ENCODE measurements at regions not wholly inside any gene's neighbourhood (a gene's known extent, or its start where the extent isn't known, plus 50 kb on each side); places are given as distances from the start of the nearest gene placed in this dataset.

DNA sequence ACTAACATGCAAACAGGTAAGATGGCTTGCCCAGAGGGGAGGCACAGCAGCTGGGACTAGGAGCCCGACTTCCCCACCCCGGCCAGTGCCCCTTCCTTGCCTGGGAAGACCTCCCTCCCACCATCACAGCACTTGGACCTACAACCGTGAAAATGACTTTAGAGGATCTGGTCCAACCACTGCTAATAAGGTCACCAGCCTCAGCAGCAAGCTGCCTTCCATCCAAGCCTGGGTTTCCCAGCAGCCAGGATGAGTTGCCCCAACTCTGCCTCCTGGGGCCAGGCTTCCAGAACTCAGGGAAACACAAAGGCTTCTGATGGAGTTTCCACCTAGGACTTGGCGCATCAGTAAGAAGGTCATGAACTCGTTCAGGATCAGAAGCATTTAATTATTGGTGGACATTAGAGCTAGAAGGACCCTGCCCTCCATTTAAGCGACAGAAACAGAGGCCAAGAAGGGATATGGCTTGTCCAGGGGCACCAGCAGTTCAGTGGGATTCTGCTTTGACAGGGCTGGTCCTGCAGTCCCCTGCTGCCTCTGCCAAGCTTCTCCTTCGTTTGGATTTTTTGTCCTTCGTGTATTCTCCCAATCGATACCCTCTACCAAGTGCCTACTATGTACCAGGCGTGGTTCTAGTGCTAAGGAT, 403.0 kb upstream of the ID2 start:
- no peak for DNase-seq (ENCODE audit: low read depth in 1 of 2, low spot score in 1 of 2)

DNA sequence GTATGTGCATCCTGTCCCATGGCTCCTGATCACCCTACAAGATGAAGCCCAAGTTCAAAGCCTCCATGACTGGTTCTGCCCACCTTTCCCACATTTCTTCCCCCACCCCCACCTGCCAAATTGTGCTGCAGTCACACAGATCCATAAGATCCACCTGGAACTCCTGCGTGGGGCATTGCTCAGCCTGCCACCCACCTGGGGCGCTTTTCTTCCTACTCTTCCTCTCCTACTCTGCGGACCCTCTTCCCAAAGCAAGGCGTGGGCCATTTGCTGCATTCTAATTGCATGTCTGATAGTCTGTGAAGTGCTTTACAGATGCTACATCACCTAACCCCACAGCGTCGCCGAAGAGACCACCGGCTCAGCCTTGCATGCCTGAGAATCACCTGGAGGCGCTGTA, 402.4 kb upstream of the ID2 start:
- no peak for DNase-seq (ENCODE audit: low read depth in 1 of 2, low spot score in 1 of 2)

DNA sequence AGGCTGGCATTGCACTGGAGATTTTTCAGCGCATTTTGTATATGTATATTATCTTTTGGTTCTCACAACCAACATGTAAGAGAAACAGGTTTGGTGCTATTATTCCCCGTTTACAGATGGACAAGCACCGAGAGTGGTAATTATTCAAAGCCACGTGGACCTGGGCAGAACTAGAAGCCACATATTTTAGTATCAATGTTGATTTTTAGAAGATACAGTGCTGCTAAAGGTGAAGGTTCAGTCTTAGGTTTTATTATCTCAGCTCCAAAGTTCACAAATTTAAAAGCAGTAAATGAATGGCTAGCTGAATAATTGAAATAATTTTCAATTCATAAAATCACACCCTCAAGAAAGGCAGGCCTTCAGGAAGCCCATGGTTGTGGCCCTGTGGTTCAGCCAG, 400.6 kb upstream of the ID2 start:
- no peak for DNase-seq (ENCODE audit: low read depth in 1 of 2, low spot score in 1 of 2)

DNA sequence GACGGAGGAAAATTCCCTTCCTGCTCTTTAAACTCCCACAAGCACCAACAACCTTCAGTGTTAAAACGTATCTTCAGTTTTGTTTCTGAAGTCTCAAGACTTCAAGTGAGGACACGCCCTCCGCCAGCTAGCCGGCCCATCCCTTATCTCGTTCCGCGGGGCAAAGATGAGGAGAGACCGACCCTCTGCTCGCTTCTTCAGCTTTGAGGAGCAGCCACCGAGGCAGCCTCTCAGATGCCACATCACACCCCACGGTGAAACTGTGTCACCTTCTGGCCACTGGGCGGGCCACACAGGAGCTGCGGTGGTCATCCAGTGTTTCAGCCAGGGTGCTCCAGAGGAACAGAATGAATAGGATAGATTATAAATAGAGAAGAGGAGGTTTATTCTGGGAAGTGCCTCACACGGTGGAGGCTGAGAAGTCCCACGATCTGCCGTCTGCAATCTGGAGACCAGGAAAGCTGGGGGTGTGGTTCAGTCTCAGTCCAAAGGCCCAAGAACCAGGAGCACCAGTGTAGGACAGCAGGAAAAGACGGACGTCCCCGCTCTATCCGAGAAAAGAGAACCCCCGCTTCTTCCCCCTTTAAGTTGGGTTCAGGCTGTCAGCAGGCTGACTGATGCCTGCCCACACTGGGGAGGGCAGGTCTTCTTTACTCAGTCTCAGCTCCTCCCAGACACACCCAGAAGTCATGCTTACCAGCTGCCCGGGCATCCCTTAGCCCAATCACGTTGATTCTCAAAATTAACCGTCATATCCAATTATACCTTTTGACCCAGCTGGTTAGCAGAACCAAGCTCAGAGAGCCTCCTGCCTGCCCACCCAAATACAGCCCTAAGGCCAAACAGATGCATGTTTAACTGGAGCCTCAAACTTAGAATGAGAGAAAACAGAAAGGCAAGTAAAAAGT, 399.7 kb upstream of the ID2 start:
- DNase-seq (ENCODE audit: low read depth in 1 of 2, low spot score in 1 of 2) = no peak

DNA sequence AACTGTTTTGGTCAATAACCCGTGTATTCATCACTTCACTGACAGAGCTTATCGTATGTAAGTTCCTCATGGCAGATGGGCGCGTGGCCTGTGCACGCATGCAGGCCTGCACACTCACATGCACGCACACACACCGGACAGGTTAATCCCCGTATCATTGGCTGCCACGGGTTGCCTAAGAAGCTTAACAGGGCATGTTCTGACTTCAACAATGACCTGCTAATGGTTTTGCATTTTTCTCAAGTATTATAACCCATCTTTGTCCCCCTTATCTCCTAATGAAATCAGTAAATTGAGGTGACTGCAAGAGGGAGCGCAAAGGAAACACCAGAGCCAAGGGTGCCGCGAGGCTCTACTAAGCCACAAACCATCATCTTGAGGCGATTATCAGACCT, 399.0 kb upstream of the ID2 start:
- no peak for DNase-seq (ENCODE audit: low read depth in 1 of 2, low spot score in 1 of 2)

DNA sequence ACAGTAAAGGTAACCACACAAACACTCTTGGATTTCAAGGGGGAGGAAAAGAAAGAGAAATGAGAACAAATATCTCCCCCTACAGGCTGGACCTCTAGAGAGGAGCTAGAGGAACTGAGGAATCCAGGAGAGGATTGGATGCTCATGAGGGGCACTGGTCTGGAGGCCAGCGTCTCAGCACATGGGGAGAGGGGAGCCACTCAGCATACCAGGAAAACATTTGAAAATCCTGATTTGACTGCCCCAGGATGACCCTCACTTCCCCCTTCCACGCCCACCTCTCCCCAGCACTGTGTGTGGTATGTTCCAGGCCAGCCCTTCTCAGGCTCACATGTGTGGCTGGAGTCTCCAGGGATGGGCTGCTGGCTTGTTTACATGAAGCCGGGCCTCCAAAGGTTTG, 396.8 kb upstream of the ID2 start:
- DNase-seq (ENCODE audit: low read depth in 1 of 2, low spot score in 1 of 2) = no peak

DNA sequence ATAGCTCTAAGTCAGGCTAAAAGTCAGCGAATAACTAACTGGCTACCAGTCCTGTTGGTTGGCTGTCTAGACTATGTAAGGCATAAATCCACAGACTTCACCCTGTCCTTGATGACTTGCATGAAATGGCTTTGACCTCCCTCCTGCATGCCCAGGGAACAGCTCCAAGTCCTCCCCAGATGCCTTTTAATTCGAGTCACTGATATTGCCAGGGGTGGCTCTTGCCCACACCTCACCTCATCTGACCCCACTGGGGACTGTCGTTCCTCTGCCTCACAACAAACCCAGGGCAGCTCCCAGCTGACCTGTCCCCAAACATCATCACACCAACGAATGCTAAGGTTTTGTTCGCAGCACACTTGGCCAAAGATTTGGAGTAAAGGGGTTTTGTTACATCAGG, 396.0 kb upstream of the ID2 start:
- DNase-seq (ENCODE audit: low read depth in 1 of 2, low spot score in 1 of 2) = no peak

DNA sequence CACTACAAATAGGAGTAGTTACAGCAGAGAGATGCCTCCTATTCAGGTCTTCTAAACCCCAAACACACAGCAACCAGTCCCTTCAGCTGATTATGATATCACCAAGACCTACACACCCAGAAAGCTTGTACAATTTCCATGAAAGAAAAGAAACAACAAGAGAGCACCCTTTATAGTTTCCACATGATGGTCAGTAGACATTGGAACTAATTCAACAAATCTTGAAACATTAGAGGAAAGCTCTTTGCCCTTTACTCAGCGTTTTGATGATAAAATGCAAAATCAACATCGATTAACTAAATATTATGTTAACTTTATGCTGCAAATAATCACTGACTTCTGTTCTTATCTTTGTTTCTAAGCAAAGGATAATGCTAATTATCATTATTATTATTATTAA, 393.6 kb upstream of the ID2 start:
- no peak for DNase-seq (ENCODE audit: low read depth in 1 of 2, low spot score in 1 of 2)

DNA sequence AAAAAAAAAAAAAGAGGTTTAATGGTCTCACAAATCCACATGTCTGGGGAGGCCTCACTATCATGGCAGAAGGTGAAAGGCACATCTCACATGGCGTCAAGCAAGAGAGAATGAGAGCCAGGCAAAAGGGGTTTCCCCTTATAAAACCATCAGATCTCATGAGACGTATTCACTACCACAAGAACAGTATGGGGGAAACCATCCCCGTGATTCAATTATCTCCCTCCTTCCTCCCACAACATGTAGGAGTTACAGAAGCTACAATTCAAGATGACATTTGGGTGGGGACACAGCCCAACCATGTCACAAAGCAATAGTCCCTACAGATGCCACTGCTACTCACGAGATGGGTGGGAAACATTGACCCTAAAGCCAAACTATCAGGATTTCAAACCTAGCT, 392.7 kb upstream of the ID2 start:
- no peak for DNase-seq (ENCODE audit: low read depth in 1 of 2, low spot score in 1 of 2)

DNA sequence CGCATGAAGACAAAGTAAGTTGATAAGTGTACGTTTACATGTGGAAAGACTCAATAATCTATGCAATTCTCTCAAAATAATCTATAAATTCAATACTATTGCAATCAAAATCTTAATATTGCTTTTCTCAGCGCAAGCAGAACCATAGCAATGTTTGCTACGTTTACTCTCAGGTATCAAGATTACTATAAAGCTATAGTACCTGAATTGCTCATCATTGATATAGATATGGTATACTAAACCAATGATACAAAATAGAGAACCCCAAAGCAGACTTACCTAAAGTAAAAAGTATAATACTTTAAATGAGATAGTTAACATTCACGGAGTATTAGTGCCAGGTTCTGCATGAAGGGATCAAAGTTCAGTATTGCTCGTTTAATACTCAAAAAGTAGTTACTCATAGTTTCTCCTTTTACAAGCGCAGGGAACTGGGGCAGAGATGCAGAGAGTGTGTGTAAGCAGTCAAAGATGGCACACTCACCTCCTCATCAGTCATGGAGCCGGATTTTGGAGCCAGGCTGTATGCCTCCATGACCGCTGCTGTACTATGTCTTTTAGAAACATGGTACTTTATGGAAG, 391.0 kb upstream of the ID2 start:
- no peak for DNase-seq (ENCODE audit: low read depth in 1 of 2, low spot score in 1 of 2)

DNA sequence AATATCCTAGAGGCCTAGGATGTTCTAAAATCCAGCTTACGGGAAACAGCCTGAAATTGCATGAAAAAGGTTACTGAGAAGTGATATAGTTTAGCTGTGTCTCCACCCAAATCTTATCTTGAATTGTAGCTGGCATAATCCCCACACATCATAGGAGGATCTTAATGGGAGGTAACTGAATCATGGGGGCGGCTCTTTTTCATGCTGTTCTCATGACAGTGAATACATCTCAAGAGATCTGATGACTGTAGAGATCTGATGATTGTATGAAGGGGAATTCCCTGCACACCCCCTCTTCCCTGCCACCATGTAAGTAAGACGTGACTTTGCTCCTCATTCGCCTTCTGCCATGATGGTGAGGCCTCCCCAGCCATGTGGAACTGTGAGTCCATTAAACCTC, 385.6 kb upstream of the ID2 start:
- no peak for DNase-seq (ENCODE audit: low read depth in 1 of 2, low spot score in 1 of 2)

DNA sequence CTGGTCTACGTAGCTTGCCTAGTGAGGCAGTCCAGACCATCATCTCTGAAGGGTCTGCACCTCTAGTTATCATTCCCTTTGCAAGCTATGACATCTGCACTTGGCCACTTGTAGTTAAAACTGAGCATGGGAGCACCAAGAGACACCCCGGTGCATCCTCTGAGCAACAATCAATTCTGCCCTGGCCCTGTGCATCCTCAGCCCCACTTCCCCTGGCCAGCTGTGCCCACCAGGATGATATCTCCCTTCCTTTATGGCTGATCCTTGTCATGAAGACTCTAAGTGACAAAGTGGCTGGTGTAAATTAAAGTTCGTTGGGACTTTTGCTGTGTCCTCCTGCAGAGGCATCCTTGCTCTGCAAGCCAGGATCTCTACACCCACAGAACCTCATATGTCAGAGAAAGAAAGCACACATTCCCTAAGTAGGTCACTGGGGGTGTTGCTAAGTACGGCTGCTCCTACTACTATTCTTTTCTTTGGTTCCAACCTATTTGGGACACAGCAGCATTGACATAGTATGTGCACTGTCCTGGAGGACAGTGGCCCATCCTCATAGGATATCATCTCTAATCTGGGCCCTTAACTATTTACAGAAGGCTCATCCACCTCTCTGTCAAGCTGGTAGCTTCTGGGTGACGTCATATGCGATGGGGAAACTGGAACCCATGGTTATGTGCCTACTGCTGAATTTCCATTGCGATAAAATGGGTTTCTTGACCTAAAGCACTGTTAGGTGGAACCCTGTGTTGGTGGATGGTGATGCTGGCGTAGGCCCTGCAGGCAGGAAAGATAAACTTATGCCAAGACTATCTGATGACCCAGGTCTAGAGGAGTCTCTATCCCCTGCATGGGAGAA, 384.3 kb upstream of the ID2 start:
- DNase-seq (ENCODE audit: low read depth in 1 of 2, low spot score in 1 of 2) = no peak

DNA sequence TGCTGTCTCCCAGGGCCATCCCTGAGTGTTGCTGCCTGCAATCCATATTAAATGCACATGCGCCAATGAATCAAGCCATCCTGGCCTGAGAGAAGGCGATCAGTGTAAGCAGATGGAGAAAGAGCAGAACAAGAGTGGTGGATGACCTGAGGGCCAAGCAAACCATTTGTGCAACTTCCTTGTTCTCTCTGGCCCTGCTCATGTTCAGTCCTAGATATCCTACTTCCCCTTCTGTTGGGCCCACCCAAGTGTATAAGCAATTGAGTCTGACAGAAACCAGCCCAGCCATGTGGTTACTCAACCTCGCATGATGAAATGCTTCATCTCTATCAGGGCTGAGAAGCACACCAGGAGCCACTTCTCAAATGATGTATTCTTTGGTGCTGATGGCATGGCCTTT, 383.1 kb upstream of the ID2 start:
- no peak for DNase-seq (ENCODE audit: low read depth in 1 of 2, low spot score in 1 of 2)

DNA sequence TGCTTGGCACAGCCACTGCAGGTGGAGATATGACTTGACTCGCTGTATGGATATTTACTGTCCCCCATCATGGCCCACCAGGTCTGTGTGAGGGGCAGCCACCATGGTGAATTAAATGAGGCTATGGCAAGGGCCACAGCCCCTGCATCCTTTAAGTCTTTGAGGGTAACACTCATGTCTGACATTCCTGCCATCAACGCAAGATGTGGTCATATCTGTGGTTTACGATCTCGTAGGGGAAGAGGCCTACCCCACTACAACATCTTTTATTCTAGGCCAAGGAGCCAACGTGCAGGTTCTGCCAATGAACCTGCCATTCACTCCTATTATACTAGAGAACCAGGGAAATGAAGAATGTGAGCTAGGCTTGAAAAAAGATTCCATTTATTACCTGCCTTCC, 381.6 kb upstream of the ID2 start:
- no peak for DNase-seq (ENCODE audit: low read depth in 1 of 2, low spot score in 1 of 2)

DNA sequence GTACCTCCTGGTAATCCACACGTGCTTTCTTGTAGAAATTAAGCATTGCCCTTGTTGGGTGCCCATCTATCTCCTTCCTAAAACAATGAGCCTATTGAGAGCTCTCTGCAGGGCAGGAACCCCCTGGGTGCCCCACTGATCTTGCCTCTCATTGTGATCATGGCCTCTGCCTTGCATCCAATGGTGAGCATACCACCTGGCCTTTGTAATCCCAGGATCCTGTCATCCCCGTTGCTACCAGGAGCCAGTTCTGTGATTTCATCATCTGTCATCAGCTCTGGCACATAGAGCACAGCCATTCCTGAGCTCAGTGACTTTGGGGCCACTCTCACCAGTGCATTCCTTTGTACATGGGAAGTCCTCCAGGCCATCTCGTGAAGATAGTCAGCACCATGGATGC, 381.0 kb upstream of the ID2 start:
- no peak for DNase-seq (ENCODE audit: low read depth in 1 of 2, low spot score in 1 of 2)

DNA sequence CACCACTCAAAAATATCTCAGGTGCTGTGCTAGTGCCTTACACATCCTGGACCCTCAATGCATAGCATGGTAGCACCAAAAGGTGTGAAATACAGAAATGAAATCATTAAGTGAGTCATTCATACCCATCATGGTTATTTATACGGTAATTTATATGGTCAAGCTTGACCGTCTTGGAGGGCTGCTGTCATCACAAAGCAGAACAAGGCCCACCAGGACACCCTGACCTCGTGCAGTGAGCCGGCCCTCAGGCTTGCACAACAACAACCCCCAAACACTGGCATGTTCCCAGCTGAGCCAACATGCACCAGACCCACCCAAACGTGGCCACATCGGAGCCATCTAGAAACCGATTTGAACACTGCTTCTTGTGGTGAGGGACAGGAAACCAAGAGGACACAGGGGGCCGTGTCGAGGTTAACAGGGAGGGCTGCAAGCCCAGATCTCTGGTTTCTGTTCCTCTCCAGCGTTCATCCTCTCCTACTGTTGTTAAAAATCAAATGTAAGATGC, 378.5 kb upstream of the ID2 start:
- peak; percentile 42 to 43 for DNase-seq (ENCODE audit: low read depth in 1 of 2, low spot score in 1 of 2)

DNA sequence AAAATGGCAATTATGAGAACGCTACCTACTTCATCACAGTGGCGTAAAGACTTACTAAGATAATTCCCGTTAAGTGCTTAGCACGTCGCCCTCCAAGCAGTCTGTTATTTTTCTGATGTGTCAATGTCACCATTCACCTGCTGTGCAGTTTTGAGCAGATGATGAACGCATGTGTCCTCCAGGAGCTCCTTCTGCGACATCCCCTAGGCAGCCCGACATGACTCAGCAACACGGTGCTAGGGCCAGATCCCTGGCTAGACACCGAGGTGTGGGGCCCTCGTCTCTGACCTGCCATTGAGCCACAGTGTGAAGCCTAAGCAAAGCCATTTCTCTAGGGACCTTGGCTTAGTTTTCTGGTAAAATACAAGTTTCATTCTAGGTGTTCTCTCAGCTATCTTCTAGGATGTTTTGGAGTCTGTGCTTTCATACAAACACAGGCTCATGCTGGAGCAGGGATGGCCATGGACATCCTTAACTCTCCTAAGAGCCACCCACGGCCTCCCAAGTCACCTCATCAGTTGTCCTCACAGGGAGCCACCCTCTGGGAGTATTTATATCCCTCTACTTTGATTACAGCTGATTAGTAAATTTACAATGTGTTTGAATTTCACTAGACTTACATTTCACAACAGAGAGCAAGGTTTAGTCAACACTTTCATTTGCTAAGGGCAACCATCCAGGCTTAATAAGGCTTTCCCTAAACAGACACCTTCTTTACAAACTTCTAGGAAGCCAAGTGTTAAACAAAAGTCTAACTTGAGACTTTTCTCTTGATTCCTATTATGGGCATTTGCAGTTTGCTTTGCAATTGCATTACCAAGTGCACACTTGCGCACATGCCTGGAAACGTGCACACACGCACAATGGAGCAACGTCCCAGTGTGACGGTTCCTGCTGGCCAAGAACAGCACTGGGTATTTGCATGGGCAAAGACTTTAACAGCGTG, 376.8 kb upstream of the ID2 start:
- no peak for DNase-seq (ENCODE audit: low read depth in 1 of 2, low spot score in 1 of 2)

DNA sequence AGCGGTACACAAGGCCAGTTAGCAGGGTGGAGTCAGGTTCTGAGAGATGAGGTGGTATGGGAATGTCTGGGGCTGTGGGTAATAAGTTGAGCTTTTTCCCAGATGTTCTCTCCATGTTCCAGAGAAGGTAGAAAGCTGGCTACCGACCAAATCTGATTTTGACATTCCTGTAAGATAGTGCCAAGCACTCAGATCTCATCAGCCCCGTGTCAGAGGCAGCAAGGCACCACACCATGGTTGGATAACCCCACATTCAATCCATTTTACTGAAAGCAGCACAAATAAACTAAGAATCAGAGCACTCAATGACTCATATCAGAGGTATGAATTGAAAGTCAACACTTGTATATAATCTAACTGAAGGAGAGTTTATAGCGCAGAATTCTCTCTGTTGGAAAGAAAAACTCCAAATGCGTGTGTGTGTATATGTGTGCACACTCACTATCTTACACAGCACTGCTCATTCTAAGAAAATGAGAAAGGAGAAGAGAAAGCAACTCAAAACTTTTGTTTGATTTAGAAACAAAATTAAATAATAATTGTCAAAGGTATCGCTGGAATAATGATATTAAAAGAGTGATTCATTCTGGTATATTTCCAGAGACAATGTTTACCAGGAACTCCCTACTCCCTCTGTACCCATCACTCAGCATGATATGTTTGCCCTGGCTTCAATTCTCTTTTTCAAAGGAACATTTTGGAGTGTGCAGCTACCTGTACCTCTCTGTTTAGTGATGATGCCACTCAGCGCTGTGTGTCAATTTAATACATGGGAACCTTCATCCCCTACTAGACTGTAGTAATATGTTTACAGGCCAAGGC, 375.1 kb upstream of the ID2 start:
- no peak for DNase-seq (ENCODE audit: low read depth in 1 of 2, low spot score in 1 of 2)

DNA sequence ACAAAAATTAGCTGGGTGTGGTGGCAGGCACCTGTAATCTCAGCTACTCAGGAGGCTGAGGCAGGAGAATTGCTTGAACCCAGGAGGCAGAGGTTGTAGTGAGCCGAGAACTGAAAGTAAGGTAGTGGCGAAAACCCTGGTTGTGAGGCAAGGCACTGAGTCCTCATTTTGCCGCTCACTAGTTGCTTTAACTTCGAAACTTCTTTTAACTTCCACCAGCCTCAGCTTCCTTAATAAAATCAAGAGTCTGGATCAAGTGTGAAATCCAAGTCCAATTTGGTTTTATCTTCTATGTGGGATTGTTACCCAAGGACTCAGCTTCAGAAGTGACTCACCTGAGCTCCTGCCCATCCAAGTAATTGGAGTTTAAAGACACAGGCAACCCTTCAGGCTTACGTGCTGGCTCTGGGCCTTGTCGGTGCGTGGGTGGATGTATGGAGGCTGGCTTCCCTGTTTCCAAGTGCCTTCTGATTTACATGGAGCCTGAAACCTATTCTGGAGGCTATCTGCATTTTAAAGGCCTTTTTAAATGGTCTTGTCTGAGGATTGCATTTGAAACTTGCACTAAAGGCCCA, 374.2 kb upstream of the ID2 start:
- no peak for DNase-seq (ENCODE audit: low read depth in 1 of 2, low spot score in 1 of 2)
